ENCODE measurements at regions not wholly inside any gene's neighbourhood (a gene's known extent, or its start where the extent isn't known, plus 50 kb on each side); places are given as distances from the start of the nearest gene placed in this dataset.

- no peak for DNase-seq
- no peak overlapping the region for H3K4me3 ChIP-seq
- TF ChIP-seq POLR2A (IDR thresholded peaks at IDR 0.05) (no peak), CTCF (IDR thresholded peaks at IDR 0.05) (no peak)
Observed at GRCh38 chr20:60213126-60213893, 255.1 kb downstream of the CDH26 start.

GRCh38 chr20:60214901-60215815 lies 256.9 kb downstream of the CDH26 start:
- H3K4me1 ChIP-seq: no peaks in the 10 kb centered on the region
- TF ChIP-seq CTCF (IDR thresholded peaks at IDR 0.05): no peak
- TF ChIP-seq POLR2A (IDR thresholded peaks at IDR 0.05): no peak
- no peak for DNase-seq
- H3K27ac ChIP-seq: no peak overlapping the region
- H3K4me3 ChIP-seq: no peak overlapping the region
- intact Hi-C loops (cut with DNase I; ENCODE audit: low total_unique reads): no loop called here
- no peaks in the 10 kb centered on the region for H3K27me3 ChIP-seq
- H3K36me3 ChIP-seq: no peaks in the 10 kb centered on the region
- no peaks in the 10 kb centered on the region for H3K9me3 ChIP-seq

More at GRCh38 chr20:60213126-60213893, 255.1 kb downstream of the CDH26 start:
- Histone ChIP-seq H3K4me1 (no peaks in the 10 kb centered on the region), H3K27me3 (no peaks in the 10 kb centered on the region), H3K36me3 (no peaks in the 10 kb centered on the region), H3K9me3 (no peaks in the 10 kb centered on the region), H3K27ac (no peak overlapping the region)
- intact Hi-C loops (cut with DNase I; ENCODE audit: low total_unique reads): no loop called here

- Histone ChIP-seq H3K36me3 (no peaks in the 10 kb centered on the region), H3K9me3 (no peaks in the 10 kb centered on the region), H3K4me3 (no peak overlapping the region), H3K27me3 (no peaks in the 10 kb centered on the region), H3K4me1 (no peaks in the 10 kb centered on the region), H3K27ac (no peak overlapping the region)
- TF ChIP-seq CTCF (IDR thresholded peaks at IDR 0.05) (no peak), POLR2A (IDR thresholded peaks at IDR 0.05) (no peak)
- intact Hi-C loops (cut with DNase I; ENCODE audit: low total_unique reads): no loop called here
- DNase-seq: no peak
Observed at GRCh38 chr20:60215816-60216730, 257.9 kb downstream of the CDH26 start.

- no peaks in the 10 kb centered on the region for H3K27me3 ChIP-seq
- no peaks in the 10 kb centered on the region for H3K4me1 ChIP-seq
- H3K27ac ChIP-seq: no peak overlapping the region
- no peak for DNase-seq
- H3K36me3 ChIP-seq: no peaks in the 10 kb centered on the region
- no peak overlapping the region for H3K4me3 ChIP-seq
- no peaks in the 10 kb centered on the region for H3K9me3 ChIP-seq
- TF ChIP-seq POLR2A (IDR thresholded peaks at IDR 0.05) (no peak), CTCF (IDR thresholded peaks at IDR 0.05) (no peak)
- intact Hi-C loops (cut with DNase I; ENCODE audit: low total_unique reads): no loop called here
Observed at GRCh38 chr20:60219231-60219630, 261.0 kb downstream of the CDH26 start.

Data from uterus (tissue), 3 donors.